Vagina (tissue), 2 donors: ENCODE measurements at regions not wholly inside any gene's neighbourhood (a gene's known extent, or its start where the extent isn't known, plus 50 kb on each side); places are given as distances from the start of the nearest gene placed in this dataset.

Experiments used
- CTCF ChIP-seq, 3 experiments: fragments of 450-650 bp in 2 of 3; fragments of 200-600 bp in 1 of 3; sonication (generic) in 1 of 3; IDR thresholded peaks; one replicate each; pipeline ENCODE4 v1.5.1; 2017 to 2019; ENCODE audit warnings: antibody characterized with exemption in 3 of 3, mild to moderate bottlenecking in 2 of 3, moderate library complexity in 2 of 3
- POLR2A ChIP-seq, 2 donors: fragments of 450-650 bp; IDR thresholded peaks; one replicate each; pipeline ENCODE4 v1.6.1; 2017; ENCODE audit warnings: antibody characterized with exemption in 2 of 2, mild to moderate bottlenecking in 2 of 2, moderate library complexity in 2 of 2
- POLR2AphosphoS5 ChIP-seq, 2 donors: sonication (generic); formaldehyde crosslinking; IDR thresholded peaks; one replicate each; pipeline ENCODE4 v1.9.0; 2017; ENCODE audit warnings: antibody characterized with exemption in 2 of 2, mild to moderate bottlenecking in 2 of 2, low read depth in 1 of 2; ENCODE audit not compliant: insufficient read depth in 1 of 2

- no peak for TF ChIP-seq POLR2A (IDR thresholded peaks at IDR 0.05)
- TF ChIP-seq CTCF (IDR thresholded peaks at IDR 0.05), result no peak
- no peak for TF ChIP-seq POLR2AphosphoS5 (IDR thresholded peaks at IDR 0.05; ENCODE audit: insufficient read depth in 1 of 2, low read depth in 1 of 2)
These were observed 125.8 kb upstream of the EDNRA start for GRCh38 chr4:147355032-147355656.
